Activated effector memory CD4-positive, alpha-beta T cell treated with anti-CD3 and anti-CD28 coated beads, Interleukin-2, amount 50 U/mL, for 16 hours (primary cell): ENCODE measurements at regions not wholly inside any gene's neighbourhood (a gene's known extent, or its start where the extent isn't known, plus 50 kb on each side); places are given as distances from the start of the nearest gene placed in this dataset.
"Not testable (repeated sequence)": the region's sequence is repeated elsewhere in the genome, so short reads cannot be mapped to it uniquely, and the experiment has no call there.

Source experiments
- DNase-seq: peaks from one replicate; pipeline ENCODE4 v3.0.0-alpha.2; 2020

DNA sequence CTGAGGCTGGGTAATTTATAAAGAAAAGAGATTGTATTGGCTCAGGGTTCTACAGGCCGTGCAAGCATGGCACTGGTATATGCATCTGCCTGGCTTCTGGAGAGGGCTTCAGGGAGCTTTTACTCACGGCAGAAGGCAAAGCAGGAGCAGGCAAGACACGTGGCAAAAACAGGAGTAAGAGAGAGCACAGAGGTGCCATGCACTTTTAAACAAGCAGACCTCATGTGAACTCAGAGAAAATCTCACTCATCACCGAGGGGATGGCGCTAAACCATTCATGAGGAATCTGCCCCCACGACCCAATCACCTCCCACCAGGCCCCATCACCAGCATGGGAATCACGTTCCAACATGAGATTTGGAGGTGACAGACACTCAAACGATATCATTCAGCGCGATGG lies 400.7 kb upstream of the RUNX1 start:
- no peak for DNase-seq

DNA sequence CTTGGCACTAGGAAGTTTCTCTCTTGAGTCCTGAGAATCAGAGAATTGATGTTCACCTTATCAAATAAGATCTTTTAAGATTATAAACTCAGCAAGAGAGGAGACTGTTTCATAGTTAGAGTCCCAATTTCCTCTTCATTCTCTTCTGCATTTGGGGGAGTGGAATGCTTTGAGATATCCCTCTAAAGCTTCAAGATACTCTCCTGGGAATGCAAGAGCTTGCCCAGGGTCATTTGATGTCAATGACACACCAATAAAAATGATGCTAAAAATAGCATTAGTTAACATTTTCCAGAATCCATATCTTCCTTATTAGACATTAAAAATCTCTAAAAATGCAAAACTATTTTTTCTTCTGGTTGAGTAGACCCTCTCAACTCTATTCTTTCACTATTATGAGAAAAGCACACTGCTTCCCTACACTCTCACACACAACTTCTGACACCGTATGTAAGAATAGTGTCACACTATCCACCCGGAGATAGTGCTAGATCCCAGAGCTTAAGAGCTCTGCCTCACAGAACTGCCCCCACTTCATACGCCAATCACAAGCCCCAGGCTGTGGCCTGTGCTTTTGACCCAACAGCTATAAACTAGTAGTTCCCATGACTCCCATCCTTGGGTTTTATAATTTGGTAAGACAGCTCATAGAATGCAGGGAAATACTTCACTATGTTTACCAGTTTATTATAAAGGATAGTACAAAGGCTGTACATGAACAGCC lies 399.9 kb upstream of the RUNX1 start:
- DNase-seq, result no peak

DNA sequence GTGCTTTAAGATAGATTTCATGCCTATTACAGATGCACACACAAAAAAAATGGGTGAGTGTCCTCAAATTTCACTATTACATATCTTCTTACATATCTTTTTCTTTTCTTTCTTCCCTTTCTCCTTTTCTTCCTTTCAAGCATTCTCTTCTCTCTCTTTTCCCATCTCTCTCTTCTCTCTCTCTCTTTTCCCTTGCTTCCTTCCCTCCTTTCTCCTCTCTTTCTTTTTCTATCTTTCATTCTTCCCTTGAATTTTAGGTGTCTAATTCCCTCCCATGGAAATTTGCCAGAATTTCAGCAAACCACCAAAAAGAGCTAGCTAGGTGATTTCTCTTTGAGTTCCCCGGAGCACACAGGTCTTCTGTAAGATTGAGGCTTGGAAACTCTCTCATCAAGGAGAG lies 395.3 kb upstream of the RUNX1 start:
- DNase-seq, result no peak

DNA sequence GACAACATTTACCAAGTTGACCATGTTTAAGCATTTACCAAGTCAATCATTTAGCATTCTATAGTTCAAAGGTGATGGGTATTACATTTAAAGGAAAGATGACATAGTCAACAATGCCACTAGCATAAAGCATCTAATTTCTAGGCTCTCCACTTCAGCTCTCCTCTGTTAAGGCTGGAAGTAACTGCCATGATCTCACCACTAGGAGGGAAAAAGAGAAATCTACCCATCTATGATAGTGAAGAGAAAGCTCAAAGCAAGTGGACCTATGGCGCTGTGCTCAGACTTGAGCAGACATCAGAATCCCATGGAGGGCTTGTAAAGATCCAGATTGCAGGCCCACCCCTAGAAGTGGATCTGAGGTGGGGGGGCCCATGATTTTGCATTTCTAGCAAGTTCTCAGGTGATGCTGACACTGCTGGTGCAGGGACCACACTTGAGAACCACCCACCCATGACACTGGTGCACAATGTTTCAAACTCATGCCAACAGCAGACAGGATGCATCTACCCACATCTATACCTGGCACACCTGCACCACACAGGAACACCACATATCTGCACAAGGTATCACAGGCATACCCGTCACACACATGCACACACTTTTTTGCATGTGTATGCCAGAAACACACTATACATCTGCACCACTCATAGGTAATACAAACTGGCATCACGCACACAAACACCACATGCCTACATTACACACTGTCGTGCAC lies 392.9 kb upstream of the RUNX1 start:
- DNase-seq, result no peak

DNA sequence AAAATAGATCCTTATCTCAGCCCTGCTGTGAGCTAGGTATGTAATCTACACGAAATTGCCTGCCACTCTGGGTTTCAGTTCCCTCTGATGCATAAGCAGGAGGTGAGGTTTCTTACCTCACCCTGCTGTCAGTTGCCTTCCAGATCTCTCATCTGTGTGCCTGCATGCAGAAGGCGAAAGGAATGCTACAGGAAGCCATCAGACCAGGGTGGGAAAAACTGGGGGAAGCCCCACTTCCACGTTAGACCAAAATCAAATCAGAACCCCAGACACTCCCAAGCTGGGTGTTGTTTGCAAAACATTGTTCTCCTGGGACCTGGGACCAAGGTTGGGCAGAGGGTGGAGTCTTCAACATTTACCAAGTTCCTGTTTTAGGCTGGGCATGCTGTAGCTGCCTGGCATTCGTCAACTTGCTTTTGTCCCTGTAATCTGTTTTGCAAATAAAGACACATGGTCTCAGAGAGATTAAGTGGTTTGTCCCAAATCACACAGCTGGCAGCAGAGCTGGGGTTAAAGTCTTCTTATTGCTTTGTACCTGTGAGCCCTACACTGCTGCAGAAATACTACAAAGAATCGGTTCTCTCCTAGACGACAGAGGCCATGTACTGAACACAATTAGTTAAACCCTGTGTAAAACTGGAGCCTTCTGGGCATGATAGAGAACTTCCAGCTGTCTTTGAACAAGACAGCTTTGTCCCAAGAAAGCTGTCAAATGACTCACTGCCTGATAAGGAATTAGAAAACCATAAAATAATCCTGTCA lies 389.7 kb upstream of the RUNX1 start:
- no peak for DNase-seq

DNA sequence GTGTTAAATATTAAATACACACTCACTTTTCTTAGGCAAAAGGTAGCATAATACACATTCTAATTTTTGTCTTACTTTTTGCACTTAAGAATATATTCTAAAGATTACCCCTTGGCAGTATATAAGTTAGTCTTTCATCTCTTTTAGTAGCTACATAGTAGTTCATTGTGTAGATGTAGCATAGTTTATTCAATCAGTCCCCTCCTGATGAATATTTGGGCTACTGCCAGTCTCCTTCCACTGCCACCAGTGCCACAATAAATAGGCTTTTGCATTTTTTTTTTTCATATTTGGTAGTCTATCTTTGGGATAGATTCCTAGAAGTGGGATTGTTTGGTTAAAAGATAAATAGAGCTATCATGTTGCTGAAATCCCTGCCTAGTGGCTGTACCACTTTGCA lies 388.8 kb upstream of the RUNX1 start:
- no peak for DNase-seq

DNA sequence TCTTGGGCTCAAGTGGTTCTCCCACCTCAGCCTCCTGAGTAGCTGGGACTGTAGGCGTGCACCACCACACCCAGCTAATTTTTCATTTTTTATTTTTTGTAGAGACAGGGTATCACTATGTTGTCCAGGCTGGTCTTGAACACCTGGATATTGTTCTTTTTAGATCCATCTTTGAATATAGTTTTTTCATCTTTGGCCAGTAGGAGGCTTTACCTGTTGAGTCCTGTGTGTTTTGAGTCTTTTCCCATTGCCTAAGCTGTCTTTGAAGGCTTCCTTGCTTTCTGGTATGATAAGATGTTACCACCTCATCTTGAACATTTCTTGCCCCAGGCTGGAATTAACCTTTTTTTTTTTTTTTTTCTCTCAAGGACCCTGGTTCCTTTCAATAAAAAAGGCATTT lies 387.8 kb upstream of the RUNX1 start:
- DNase-seq, result no peak

DNA sequence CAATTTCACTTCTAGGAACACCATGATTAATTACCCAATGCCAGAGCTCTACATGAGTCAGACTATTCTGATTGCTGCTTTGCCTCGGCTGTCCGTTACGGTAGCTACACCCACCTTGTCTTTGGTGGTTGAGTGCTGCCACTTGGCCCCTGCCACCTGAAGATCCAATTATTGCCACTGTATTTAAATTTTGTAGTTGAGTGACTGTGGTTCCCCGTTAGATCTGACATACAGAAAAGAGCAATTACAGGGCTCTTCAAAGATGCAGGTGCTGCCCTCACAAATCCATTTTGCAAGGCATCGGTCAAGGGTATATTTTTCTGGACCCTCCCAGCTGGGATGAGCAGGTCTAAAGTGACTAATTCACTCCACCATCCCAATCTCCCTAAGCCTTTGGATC lies 383.5 kb upstream of the RUNX1 start:
- DNase-seq, result not testable (repeated sequence)

DNA sequence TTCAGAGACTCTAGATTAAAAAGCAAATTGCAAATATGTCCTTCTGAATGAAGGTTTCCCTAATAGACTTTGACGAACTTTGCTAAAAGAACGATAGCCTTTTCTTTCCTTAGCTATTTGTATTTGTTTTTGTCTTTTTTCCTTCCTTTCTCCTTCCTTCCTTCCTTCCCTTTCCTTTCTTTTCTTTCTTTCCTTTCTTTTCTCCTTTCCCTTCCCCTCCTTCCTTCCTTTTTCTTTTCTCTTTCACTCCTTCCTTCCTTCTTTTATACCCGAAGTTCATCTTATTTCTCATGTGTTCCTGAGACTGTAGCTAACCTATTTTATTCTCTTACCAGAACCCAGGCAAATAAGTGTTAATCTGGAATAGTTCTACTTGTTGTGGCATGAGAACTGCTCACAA lies 381.2 kb upstream of the RUNX1 start:
- DNase-seq, result no peak

DNA sequence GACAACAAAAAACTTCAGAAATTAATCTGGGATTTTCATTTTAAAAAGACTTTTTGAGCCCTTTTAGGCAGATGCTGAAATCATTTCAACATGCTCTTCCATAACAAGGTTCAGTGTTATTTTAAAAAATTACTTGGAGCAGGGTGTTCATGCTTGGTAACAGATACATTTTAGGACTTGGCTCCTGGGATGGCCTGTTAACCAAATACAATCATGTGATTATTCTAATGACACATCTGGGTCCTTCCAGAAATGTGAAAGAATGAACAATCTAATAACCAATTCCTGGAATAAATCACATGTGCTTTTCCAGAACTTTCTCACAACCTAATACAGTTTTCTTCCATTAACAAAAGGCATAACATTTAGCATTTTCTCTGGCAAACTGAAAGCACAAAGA lies 379.8 kb upstream of the RUNX1 start:
- DNase-seq, result no peak

DNA sequence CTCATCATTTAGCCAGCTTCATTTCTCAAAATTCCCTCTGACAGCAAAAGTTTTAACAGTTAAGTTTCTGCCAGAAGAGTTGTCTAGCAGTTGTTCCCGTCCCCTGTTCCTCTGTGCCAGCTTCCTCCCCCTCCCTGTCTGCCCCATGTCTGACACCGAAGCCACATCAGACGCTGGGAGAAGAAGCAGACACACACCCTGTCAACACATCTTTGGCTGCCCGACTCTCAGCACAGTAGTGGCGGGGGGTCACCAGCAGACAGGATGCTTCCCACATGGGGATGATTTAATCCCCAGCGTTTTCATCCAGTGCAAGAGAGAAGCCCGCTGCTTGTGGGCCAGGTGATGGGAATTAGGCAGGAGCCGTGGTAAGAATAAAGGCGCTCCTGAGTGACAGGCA lies 379.4 kb upstream of the RUNX1 start:
- peak; percentile 63 for DNase-seq

DNA sequence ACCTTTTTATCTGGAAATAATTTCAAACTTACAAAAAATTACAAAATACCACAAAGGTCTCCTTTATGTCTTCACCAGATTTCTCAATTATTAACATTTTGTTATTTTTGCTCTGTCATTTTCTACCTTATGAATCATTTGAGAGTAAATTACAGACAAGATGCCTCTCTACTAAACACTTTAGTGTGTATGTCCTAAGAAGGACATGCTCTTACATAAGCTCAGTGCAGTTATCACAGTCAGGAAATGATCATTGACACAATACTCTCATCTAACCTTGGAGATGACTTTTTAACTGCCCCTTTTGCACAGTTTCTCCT lies 378.9 kb upstream of the RUNX1 start:
- no peak for DNase-seq

DNA sequence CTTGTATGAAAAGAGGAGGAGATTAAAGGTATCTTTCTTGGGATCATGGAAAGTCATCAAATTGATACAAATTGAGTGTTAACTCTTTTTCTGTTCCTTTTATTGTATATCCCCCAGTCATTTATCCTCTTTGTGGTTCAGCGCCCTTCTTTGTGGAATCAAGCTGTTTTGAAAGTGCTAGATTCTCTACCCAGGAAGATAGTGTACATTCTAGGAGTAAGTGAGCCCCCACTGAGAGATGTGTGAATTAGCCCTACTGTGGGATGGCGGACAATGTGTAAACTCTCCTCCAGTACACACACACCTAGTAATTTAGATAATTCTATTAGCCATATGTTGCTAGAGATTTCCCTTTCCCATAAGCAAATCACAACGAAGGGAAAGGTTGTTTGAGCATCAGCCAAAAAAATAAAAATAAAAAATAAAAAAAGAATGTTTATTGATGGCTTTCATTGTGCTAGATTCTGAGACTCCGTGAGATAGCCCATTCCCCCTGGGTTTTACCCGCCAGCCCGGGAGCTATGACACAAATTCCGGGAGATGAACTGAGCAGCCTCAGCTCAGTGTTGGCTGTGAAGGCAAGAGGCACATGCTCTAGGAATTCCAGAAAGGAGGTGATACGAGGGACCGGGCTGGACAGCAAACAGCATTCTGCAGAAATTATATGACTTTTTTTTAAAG lies 378.4 kb upstream of the RUNX1 start:
- no peak for DNase-seq

DNA sequence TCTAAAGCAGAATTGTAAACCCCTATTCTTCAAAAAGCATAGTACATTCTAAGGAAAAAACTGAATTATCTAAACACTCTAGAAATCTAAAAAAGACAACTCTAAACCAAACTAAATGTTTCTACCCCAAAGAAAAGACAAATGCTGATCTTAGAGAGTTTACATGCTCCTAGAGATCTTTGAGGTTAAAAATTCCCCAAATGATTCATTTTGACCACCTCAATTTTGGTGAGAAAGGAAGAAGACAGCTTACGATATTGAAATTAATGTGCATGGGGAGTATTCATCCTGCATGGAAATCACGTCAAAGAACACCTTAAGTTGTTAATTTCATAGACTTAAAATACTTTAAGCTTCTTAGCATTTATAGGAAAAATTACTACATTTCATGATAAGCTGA lies 377.8 kb upstream of the RUNX1 start:
- no peak for DNase-seq

DNA sequence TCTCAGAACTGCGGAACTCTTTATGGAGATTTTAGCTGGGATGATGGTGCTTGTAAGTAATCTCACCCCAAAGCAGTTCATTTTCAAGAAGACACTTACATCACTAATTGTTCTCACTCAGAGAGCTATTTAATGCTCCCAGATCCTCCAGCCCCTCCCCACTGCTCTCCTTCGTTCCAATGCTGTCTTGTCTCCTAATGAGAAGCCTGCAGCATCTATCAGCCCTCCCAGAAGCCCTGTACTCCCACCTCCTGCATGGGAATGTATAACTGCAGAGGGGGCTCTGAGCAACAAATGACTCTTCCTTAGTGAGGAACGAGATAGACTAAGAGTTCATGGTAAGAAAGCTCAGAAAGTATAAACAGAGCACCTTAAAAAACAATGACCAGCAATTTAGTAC lies 377.4 kb upstream of the RUNX1 start:
- DNase-seq, result no peak

DNA sequence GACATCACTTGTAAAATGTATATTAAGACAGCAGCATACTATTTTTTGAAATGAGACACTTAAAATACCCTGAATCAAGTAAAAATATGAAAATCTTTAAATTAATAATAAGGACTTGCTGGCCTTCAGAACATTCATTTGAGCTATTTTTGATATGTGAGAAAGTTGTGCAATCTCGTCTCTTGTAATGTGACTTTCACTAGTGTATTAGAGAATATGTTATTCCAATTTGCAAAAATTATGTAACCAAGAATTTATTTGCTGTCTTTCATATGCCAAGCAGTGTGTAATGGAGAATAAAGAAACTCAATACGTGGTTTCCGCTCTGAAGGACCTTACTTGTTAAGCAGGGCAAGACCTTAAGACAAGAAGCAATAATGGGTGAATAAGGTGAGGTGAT lies 375.0 kb upstream of the RUNX1 start:
- DNase-seq, result no peak

DNA sequence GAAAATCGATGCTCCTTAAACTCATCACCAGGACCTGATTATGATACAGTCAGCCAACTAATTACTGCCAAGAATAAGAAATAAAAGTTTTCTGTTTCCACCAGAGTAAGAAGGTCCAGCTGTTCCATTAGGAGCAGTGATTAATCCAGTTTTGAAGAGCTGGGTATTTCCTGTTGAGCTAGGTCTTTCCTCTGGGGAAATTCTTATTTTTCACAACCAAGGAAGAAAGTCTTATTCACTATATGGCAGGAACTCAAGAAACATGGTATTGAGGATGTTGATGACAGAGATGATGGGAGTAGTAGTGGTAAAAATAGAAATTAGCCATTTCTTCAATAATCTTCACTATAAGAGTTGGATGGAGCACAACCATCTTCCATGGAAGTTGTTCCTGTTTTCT lies 374.6 kb upstream of the RUNX1 start:
- no peak for DNase-seq

DNA sequence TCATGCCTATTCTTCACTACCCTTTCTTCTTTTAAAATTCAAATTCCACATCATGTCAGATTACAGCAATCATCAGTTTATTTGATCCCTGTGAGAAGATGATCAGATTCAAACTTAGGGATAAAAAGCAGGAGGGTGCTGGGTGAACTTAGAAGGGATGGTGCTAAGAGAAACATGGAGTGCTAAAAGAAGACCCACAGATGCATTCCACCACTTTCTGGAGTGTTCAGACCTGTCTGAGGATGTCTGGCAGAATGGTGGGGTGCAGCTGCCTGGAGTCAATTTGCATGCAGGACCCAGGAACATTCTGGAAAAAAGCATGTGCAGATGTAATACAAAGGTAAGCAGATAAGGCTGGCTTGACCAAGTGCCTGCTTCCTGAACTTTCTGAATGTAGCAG lies 372.9 kb upstream of the RUNX1 start:
- DNase-seq, result no peak

DNA sequence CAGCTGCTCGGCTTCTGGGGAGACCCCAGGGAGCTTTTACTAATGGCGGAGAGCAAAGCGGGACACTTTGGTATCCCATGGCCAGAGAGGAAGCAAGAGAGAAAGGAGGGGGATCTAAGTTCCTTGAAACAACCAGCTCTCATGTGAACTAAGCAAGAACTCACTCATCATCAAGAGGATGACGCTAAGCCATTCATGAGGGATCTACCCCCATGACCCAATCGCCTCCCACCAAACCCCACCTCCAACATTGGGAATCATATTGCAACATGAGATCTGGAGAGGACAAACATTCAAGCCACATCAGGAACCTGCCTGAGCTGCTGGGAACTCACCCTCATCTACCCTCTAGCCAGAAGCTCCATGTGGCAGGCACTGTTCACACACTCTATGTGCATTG lies 372.1 kb upstream of the RUNX1 start:
- DNase-seq, result no peak

DNA sequence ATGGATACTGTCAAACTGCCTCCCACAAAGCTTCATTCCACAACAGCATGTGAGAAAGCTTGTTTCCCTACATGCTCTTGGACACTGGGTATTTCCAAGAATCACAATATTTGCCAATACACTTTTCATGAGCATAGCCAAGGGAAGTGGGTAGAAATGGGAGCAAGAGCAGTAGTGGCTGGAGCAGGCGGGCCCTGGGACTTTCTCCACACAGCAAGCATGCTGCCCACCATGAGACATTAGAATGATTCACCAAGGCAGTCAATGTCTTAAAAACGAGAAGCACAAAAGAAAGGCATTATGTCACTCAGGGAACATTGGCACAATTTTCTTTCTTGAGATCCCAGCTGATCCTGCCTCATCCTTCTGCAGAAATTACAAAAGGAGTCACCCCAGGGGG lies 371.6 kb upstream of the RUNX1 start:
- no peak for DNase-seq

DNA sequence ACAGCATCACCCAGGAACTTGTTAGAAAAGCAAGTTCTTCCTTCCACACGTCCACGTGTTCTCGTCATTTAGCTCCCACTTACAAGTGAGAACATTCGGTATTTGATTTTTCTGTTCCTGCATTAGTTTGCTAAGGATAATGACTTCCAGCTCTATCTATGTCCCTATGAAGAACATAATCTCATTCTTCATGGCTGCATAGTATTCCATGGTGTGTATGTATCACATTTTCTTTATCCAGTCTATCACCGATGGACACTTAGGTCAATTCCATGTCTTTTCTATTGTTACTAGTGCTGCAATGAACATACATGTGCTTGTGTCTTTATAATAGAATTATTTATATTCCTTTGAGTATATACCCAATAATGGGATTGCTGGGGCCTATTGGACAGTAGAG lies 368.7 kb upstream of the RUNX1 start:
- no peak for DNase-seq

DNA sequence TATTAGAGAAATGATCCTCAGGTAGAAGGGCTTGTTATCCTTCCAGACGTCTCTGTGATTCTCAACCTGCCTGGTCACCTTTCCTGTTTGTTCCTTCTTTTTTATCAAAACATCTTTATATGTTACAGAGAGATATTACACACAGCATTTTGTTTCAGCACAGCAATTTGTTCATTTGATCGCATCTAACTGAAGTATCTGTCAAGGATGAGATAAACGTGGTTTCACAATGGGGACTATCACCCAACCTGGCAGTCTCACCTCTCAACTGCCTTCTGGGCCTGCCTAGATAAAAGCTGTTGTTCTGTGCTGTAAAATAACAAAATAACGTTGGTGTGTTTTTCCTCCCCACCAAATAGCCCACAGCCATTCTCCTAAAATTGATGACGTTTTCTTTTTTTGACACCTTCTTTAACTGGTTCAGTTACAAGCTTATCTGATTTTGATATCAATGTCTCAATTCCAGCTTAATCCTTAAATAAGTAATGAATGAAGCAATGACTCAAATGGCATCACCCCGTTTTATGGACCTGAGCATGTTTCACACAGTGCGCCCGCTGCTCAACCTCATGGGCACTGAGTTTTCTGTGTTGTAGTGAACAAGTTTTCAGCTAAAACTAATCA lies 367.9 kb upstream of the RUNX1 start:
- DNase-seq, result no peak

DNA sequence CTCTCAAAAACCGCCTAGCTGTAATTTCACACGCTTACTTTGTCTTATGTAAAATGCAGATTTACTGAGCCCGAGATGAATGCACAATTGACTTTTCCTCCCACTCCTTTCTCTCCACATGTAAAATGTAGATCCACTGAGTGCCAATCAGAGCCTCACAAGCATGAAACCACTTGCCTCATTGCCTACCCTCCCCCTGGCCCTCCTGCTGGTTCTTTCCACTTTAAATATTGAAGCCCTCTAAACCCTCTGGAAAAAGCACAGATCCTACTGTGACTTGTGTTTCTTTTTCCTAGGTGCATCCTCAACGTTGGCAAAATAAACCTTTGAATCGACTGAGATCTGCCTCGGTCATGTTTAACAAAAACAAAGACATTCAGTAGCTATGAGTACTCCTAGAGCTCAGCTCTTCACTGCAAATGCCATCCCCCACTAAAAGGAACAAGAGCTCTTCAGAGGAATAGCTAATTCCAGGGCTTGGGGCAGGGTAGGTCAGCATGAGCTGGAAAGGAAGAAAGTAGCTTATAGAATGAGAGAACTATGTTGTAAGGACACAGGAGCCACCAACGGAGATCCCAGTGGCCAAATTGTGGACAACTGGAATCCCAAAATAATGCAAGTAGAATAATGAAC lies 365.5 kb upstream of the RUNX1 start:
- no peak for DNase-seq
